Muscle of leg (tissue), 3 donors: ENCODE measurements at regions not wholly inside any gene's neighbourhood (a gene's known extent, or its start where the extent isn't known, plus 50 kb on each side); places are given as distances from the start of the nearest gene placed in this dataset.

Source experiments
- DNase-seq: peaks from one replicate; pipeline ENCODE4 v3.0.0; 2013
- H3K27ac ChIP-seq: one replicate; pipeline ENCODE4 v1.5.1; 2013; ENCODE audit warnings: mild to moderate bottlenecking, low read length, control low read depth
- H3K27me3 ChIP-seq: one replicate; pipeline ENCODE4 v1.6.1; 2013; ENCODE audit warnings: low read length; ENCODE audit not compliant: control insufficient read depth, insufficient read depth
- H3K36me3 ChIP-seq: one replicate; pipeline ENCODE4 v1.6.1; 2013; ENCODE audit warnings: low read length; ENCODE audit not compliant: control insufficient read depth, insufficient read depth
- H3K4me1 ChIP-seq: one replicate; pipeline ENCODE4 v1.6.1; 2013; ENCODE audit warnings: low read length; ENCODE audit not compliant: control insufficient read depth, insufficient read depth
- H3K4me3 ChIP-seq: one replicate; pipeline ENCODE4 v1.5.1; 2013; ENCODE audit warnings: low read length, control low read depth
- H3K9me3 ChIP-seq: replicated peaks from 2 replicates; pipeline ENCODE4 v1.6.1; 2013; ENCODE audit warnings: low read depth, low read length; ENCODE audit not compliant: control insufficient read depth
- WGBS: methylation state at CpG from one replicate; pipeline ENCODE4 v1.1.5; 2013; ENCODE audit warnings: missing lambda C conversion rate; ENCODE audit not compliant: insufficient coverage; 5-methylcytosine and 5-hydroxymethylcytosine counted together

GRCh38 chr4:116829187-116829586 lies 256.2 kb downstream of the TRAM1L1 start:
- WGBS: no CpG with 5 or more reads among the region's 5 CpGs
- no peaks in the 10 kb centered on the region for H3K36me3 ChIP-seq
- no peaks in the 10 kb centered on the region for H3K27me3 ChIP-seq
- H3K4me3 ChIP-seq: no peak overlapping the region
- H3K27ac ChIP-seq: no peak overlapping the region
- DNase-seq: no peak
- H3K9me3 ChIP-seq: no peaks in the 10 kb centered on the region
- no peaks in the 10 kb centered on the region for H3K4me1 ChIP-seq

GRCh38 chr4:116824172-116824571 lies 261.2 kb downstream of the TRAM1L1 start:
- Histone ChIP-seq H3K27ac (no peak overlapping the region), H3K9me3 (no peaks in the 10 kb centered on the region), H3K27me3 (no peaks in the 10 kb centered on the region), H3K4me1 (no peaks in the 10 kb centered on the region), H3K4me3 (no peak overlapping the region), H3K36me3 (no peaks in the 10 kb centered on the region)
- DNase-seq: no peak
- WGBS: no CpG with 5 or more reads among the region's 2 CpGs

GRCh38 chr4:116811730-116812129 lies 273.6 kb downstream of the TRAM1L1 start:
- Histone ChIP-seq H3K4me3 (no peak overlapping the region), H3K36me3 (no peaks in the 10 kb centered on the region), H3K9me3 (no peaks in the 10 kb centered on the region), H3K27ac (no peak overlapping the region), H3K27me3 (no peaks in the 10 kb centered on the region), H3K4me1 (no peaks in the 10 kb centered on the region)
- DNase-seq: no peak
- WGBS: no CpG with 5 or more reads among the region's 2 CpGs

GRCh38 chr4:116796022-116796421 lies 289.4 kb downstream of the TRAM1L1 start:
- H3K9me3 ChIP-seq: no peaks in the 10 kb centered on the region
- H3K27ac ChIP-seq: no peak overlapping the region
- H3K36me3 ChIP-seq: no peaks in the 10 kb centered on the region
- no peaks in the 10 kb centered on the region for H3K4me1 ChIP-seq
- no peaks in the 10 kb centered on the region for H3K27me3 ChIP-seq
- DNase-seq: no peak
- H3K4me3 ChIP-seq: no peak overlapping the region
- no CpG with 5 or more reads among the region's 2 CpGs for WGBS

- Histone ChIP-seq H3K4me3 (no peak overlapping the region), H3K36me3 (no peaks in the 10 kb centered on the region), H3K4me1 (no peaks in the 10 kb centered on the region), H3K27me3 (no peaks in the 10 kb centered on the region), H3K9me3 (no peaks in the 10 kb centered on the region), H3K27ac (no peak overlapping the region)
- no CpG with 5 or more reads among the region's 2 CpGs for WGBS
- no peak for DNase-seq
These were observed 296.7 kb downstream of the TRAM1L1 start for GRCh38 chr4:116788723-116789122.

- no peaks in the 10 kb centered on the region for H3K27me3 ChIP-seq
- no peak overlapping the region for H3K4me3 ChIP-seq
- no peak for DNase-seq
- no peaks in the 10 kb centered on the region for H3K36me3 ChIP-seq
- no CpG with 5 or more reads among the region's 1 CpG for WGBS
- H3K9me3 ChIP-seq: no peaks in the 10 kb centered on the region
- no peak overlapping the region for H3K27ac ChIP-seq
- no peaks in the 10 kb centered on the region for H3K4me1 ChIP-seq
These were observed 330.3 kb downstream of the TRAM1L1 start for GRCh38 chr4:116755051-116755450.

- H3K36me3 ChIP-seq: no peaks in the 10 kb centered on the region
- no peak for DNase-seq
- no CpG with 5 or more reads among the region's 2 CpGs for WGBS
- H3K4me1 ChIP-seq: no peaks in the 10 kb centered on the region
- H3K27me3 ChIP-seq: no peaks in the 10 kb centered on the region
- no peaks in the 10 kb centered on the region for H3K9me3 ChIP-seq
- H3K27ac ChIP-seq: no peak overlapping the region
- H3K4me3 ChIP-seq: no peak overlapping the region
These were observed 333.3 kb downstream of the TRAM1L1 start for GRCh38 chr4:116752027-116752426.

GRCh38 chr4:116736756-116737155 lies 348.6 kb downstream of the TRAM1L1 start:
- Histone ChIP-seq H3K36me3 (no peaks in the 10 kb centered on the region), H3K27ac (no peak overlapping the region), H3K27me3 (no peaks in the 10 kb centered on the region), H3K9me3 (no peaks in the 10 kb centered on the region), H3K4me1 (no peaks in the 10 kb centered on the region), H3K4me3 (no peak overlapping the region)
- DNase-seq: no peak
- no CpG with 5 or more reads among the region's 1 CpG for WGBS

- no peak overlapping the region for H3K27ac ChIP-seq
- no peak overlapping the region for H3K4me3 ChIP-seq
- no CpG with 5 or more reads among the region's 2 CpGs for WGBS
These were observed 351.2 kb downstream of the TRAM1L1 start for GRCh38 chr4:116734178-116734577.

GRCh38 chr4:116733370-116733769 lies 352.0 kb downstream of the TRAM1L1 start:
- H3K27ac ChIP-seq: no peak overlapping the region
- H3K4me1 ChIP-seq: no peaks in the 10 kb centered on the region
- DNase-seq: no peak
- no peak overlapping the region for H3K4me3 ChIP-seq
- H3K9me3 ChIP-seq: no peaks in the 10 kb centered on the region
- H3K36me3 ChIP-seq: no peaks in the 10 kb centered on the region
- 90% methylated on average over 3 of the region's 4 CpGs for WGBS
- H3K27me3 ChIP-seq: no peaks in the 10 kb centered on the region

More at GRCh38 chr4:116734178-116734577, 351.2 kb downstream of the TRAM1L1 start:
- Histone ChIP-seq H3K4me1 (no peaks in the 10 kb centered on the region), H3K36me3 (no peaks in the 10 kb centered on the region), H3K27me3 (no peaks in the 10 kb centered on the region), H3K9me3 (no peaks in the 10 kb centered on the region)
- DNase-seq: no peak

- H3K27me3 ChIP-seq: no peaks in the 10 kb centered on the region
- no peaks in the 10 kb centered on the region for H3K9me3 ChIP-seq
- H3K4me3 ChIP-seq: no peak overlapping the region
- no peaks in the 10 kb centered on the region for H3K4me1 ChIP-seq
- H3K27ac ChIP-seq: no peak overlapping the region
- H3K36me3 ChIP-seq: no peaks in the 10 kb centered on the region
- DNase-seq: no peak
These were observed 358.9 kb downstream of the TRAM1L1 start for GRCh38 chr4:116726523-116726922.
